GM12864 (cell line): ENCODE measurements at regions not wholly inside any gene's neighbourhood (a gene's known extent, or its start where the extent isn't known, plus 50 kb on each side); places are given as distances from the start of the nearest gene placed in this dataset.

Source experiments
- DNase-seq: peaks from one replicate; pipeline ENCODE4 v3.0.0-alpha.2; 2011; ENCODE audit warnings: low read depth
- H3K4me3 ChIP-seq: 2 replicates; pipeline ENCODE4 v1.5.1; 2011; ENCODE audit warnings: mild to moderate bottlenecking, low read depth, low read length, control low read depth
- CTCF ChIP-seq: IDR thresholded peaks from 2 replicates; pipeline ENCODE4 v1.5.1; 2011; ENCODE audit warnings: low read depth, mild to moderate bottlenecking, moderate library complexity, low read length, control low read depth, inconsistent platforms; ENCODE audit errors: missing control alignments

DNA sequence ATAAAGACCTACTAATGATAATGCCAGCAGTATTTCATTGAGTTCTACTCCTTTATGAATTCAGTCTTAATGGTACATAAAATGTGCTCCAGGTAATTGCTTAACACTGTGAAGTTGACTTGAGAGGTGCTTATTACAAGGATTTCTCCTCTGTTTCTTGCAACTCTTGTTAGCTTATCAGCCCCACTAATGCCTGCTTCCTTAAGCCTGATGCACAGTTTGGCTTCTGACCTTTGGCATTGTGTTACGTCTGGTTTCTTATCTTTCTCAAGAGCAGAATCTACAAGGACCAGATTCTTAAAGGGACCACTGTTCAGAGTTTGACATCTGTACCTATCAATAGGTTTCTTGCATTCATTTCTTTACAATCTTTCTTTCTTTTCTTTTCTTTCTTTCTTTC, 223.9 kb upstream of the CWC22 start:
- no peak overlapping the region for H3K4me3 ChIP-seq
- no peak for DNase-seq
- TF ChIP-seq CTCF: no peak

GRCh38 chr2:180227461-180227860, 220.4 kb upstream of the CWC22 start:
- DNase-seq: no peak
- H3K4me3 ChIP-seq: no peak overlapping the region
- no peak for TF ChIP-seq CTCF

DNA sequence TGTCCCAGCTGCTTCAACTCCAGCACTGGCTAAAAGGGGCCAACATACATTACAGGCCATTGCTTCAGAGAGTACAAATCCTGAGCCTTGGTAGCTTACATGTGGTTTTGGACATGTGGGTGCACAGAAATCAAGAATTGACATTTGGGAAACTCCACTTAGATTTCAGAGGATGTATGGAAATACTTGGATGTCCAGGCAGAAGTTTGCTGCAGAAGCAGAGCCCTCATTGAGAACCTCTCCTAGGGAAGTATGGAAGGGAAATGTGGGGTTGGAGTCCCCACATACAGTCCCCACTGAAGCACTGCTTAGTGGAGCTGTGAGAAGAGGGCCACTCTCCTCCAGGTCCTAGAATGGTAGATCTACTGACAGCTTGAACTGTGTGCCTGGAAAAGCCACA, 218.0 kb upstream of the CWC22 start:
- DNase-seq: no peak
- H3K4me3 ChIP-seq: no peak overlapping the region
- no peak for TF ChIP-seq CTCF

GRCh38 chr2:180222644-180223043, 215.5 kb upstream of the CWC22 start:
- H3K4me3 ChIP-seq: no peak overlapping the region
- no peak for TF ChIP-seq CTCF
- no peak for DNase-seq

DNA sequence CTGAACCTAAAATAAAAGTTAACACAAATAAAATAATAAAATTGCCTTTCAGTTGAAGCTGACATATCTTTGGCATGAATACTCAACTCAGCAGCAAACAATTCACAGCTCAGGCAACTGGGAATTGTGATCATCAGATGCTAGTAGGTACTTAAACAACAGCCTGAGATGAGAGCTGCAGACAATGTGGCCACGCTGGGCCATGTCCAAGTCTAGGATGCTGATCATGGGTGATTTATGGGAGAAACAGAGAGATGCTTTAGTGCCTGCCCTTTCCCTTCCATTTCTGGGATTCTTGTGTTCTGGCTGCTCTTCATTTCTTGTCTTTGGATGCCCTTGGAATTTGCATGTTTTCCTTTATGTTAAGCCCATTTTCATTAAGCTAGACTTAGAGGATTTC, 212.4 kb upstream of the CWC22 start:
- DNase-seq: no peak
- H3K4me3 ChIP-seq: no peak overlapping the region
- no peak for TF ChIP-seq CTCF

- DNase-seq: no peak
- no peak overlapping the region for H3K4me3 ChIP-seq
- TF ChIP-seq CTCF: no peak
Measured at GRCh38 chr2:180208841-180209240, 201.7 kb upstream of the CWC22 start.

DNA sequence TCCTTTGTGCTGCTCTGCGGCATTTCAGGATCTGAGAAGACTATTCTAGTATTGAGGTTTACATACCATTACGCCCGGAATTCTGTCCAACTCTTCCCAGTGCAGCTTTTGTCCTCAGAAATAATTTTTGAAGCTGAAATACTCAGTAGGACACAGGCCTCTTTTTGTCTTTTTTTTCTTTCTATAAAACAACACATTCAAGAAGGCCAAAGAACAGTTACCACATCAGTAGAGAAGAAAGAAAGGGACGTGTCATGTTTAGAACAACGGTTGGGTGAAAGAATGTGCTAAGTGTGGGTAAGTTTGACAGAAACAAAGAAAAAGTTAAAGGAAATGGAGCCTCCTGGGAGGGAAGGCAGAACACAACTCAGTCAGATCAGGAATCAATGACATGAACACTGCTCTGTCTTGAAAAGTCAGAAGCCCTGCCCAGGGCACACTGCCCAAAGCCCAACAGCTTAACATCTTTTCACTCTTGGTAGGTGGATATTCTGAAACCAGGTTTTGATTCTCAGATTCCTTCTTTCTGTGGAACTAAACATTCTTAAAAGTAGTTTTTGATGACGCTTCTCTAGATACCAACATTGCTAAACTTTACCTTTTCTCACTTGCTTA, 198.6 kb upstream of the CWC22 start:
- H3K4me3 ChIP-seq: no peak overlapping the region
- no peak for DNase-seq

More for the DNA sequence above, 198.6 kb upstream of the CWC22 start:
- TF ChIP-seq CTCF: no peak
